ENCODE measurements at regions not wholly inside any gene's neighbourhood (a gene's known extent, or its start where the extent isn't known, plus 50 kb on each side); places are given as distances from the start of the nearest gene placed in this dataset.

DNA sequence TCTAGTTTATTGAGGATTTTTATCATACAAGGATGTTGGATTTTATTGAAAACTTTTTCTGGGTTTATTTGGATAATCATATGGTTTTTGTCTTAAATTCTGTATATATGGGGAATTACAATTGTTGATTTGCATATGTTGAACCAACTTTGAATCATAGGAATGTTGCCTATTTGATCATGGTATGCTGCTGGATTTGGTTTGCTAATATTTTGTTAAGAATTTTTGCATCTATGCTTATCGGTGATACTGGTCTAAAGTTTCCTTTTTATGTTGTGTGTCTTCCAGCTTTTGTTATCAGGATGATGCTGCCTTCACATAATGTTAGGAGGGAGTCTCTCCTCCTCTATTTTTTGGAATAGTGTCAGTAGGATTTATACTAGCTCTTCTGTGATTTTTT, 745.0 kb downstream of the PRELID2 start:
- TF ChIP-seq CTCF (IDR thresholded peaks at IDR 0.05; ENCODE audit: low read length), result no peak
- no peak for TF ChIP-seq EZH2 (IDR thresholded peaks at IDR 0.05; ENCODE audit: borderline replicate concordance, low read length)

Data from OCI-LY1 (cell line).